H1 (cell line): ENCODE measurements at regions not wholly inside any gene's neighbourhood (a gene's known extent, or its start where the extent isn't known, plus 50 kb on each side); places are given as distances from the start of the nearest gene placed in this dataset.

Source experiments
- CTCF ChIA-PET: fragments of 300-600 bp; sonication (Branson Sonifier 250); formaldehyde crosslinking; loops from one replicate; lab custom pipeline; 2021; ENCODE audit not compliant: partially characterized antibody; lab: Charles Lee
- POLR2A ChIA-PET: fragments of 300-600 bp; sonication (Branson Sonifier 250); formaldehyde crosslinking; loops from one replicate; lab custom pipeline; 2021; ENCODE audit warnings: inconsistent platforms; ENCODE audit not compliant: partially characterized antibody; lab: Charles Lee
- DNase-seq, 2 experiments: peaks; one replicate each; pipeline versions ENCODE4 v3.0.0 to v3.0.0-alpha.2; 2010 to 2022; ENCODE audit warnings: low spot score in 2 of 2, low read depth in 1 of 2, mixed read lengths in 1 of 2
- FAIRE-seq: peaks from 2 replicates; lab custom pipeline; 2011; peaks lifted over from hg19 to GRCh38; lab: Jason Lieb, UNC
- H2AFZ ChIP-seq: 2 replicates; pipeline ENCODE4 v1.8.1; 2012; ENCODE audit warnings: low read length, inconsistent platforms
- H2AK5ac ChIP-seq: 2 replicates; pipeline ENCODE4 v1.6.1; 2013; ENCODE audit warnings: low read depth, low read length
- H2BK120ac ChIP-seq: replicated peaks from 2 replicates; pipeline ENCODE3; 2013; ENCODE audit warnings: low read depth, low read length, inconsistent platforms
- H2BK12ac ChIP-seq: 2 replicates; pipeline ENCODE4 v1.6.1; 2013; ENCODE audit warnings: low read depth, low read length
- H2BK15ac ChIP-seq: 2 replicates; pipeline ENCODE4 v1.6.1; 2013; ENCODE audit warnings: low read length
- H2BK20ac ChIP-seq: 2 replicates; pipeline ENCODE4 v1.6.1; 2013; ENCODE audit warnings: low read length
- H2BK5ac ChIP-seq: 2 replicates; pipeline ENCODE4 v1.6.1; 2013; ENCODE audit warnings: low read depth, low read length
- H3K14ac ChIP-seq: 2 replicates; pipeline ENCODE4 v1.6.1; 2013; ENCODE audit warnings: inconsistent platforms; ENCODE audit not compliant: insufficient read length
- H3K18ac ChIP-seq: 2 replicates; pipeline ENCODE4 v1.6.1; 2013; ENCODE audit warnings: low read length; ENCODE audit errors: extremely low read depth
- H3K23ac ChIP-seq: 2 replicates; pipeline ENCODE4 v1.6.1; 2013; ENCODE audit warnings: inconsistent platforms; ENCODE audit not compliant: insufficient read length
- H3K23me2 ChIP-seq: 2 replicates; pipeline ENCODE4 v1.6.1; 2013; ENCODE audit warnings: low read depth, low read length
- H3K27ac ChIP-seq: 2 replicates; pipeline ENCODE4 v1.6.1; 2011; ENCODE audit warnings: low read depth, low read length, inconsistent platforms
- H3K27me3 ChIP-seq, 4 experiments: replicated peaks in 1 of 4; 1 replicate in 1 of 4; 2 replicates in 3 of 4; pipeline versions ENCODE4 v1.6.1 to v1.8.1; 2011 to 2013; ENCODE audit warnings: low read length in 3 of 4, mild to moderate bottlenecking in 3 of 4, inconsistent platforms in 2 of 4, mixed read lengths in 2 of 4, moderate library complexity in 1 of 4; ENCODE audit not compliant: control insufficient read depth in 3 of 4, insufficient read depth in 3 of 4; ENCODE audit errors: extremely low read depth in 1 of 4
- H3K36me3 ChIP-seq, 4 experiments: 2 replicates each; pipeline versions ENCODE4 v1.6.1 to v1.8.1; 2011 to 2013; ENCODE audit warnings: mild to moderate bottlenecking in 4 of 4, low read length in 3 of 4, moderate library complexity in 2 of 4, control low read depth in 1 of 4, inconsistent platforms in 1 of 4; ENCODE audit not compliant: insufficient read depth in 4 of 4, control insufficient read depth in 2 of 4
- H3K4ac ChIP-seq: replicated peaks from 2 replicates; pipeline ENCODE3; 2013; ENCODE audit warnings: low read length, low read depth, mixed read lengths, inconsistent platforms; ENCODE audit not compliant: insufficient read length
- H3K4me1 ChIP-seq, 4 experiments: replicated peaks in 1 of 4; 1 replicate in 1 of 4; 2 replicates in 3 of 4; pipeline versions ENCODE4 v1.6.1 to v1.8.1; 2011 to 2013; ENCODE audit warnings: low read length in 3 of 4, inconsistent platforms in 2 of 4, mixed read lengths in 1 of 4; ENCODE audit not compliant: insufficient read depth in 4 of 4, control insufficient read depth in 3 of 4
- H3K4me2 ChIP-seq, 2 experiments: 2 replicates each; pipeline versions ENCODE4 v1.6.1 to v1.8.1; 2011 to 2013; ENCODE audit warnings: low read depth in 2 of 2, low read length in 2 of 2, control low read depth in 1 of 2, inconsistent platforms in 1 of 2, mild to moderate bottlenecking in 1 of 2; ENCODE audit not compliant: insufficient read depth in 1 of 2
- H3K4me3 ChIP-seq, 4 experiments: fragments of 200-600, 300-600 bp in 1 of 4; sonication (generic), shearing (Covaris generic), sonication (Bioruptor Twin) in 1 of 4; 2 replicates each; pipeline versions ENCODE4 v1.5.1 to v1.8.1; 2011 to 2016; ENCODE audit warnings: low read length in 4 of 4, low read depth in 3 of 4, control low read depth in 2 of 4, inconsistent platforms in 2 of 4, mild to moderate bottlenecking in 2 of 4, mixed read lengths in 1 of 4, moderate library complexity in 1 of 4; ENCODE audit not compliant: insufficient read depth in 2 of 4; ENCODE audit errors: extremely low read depth in 1 of 4
- H3K56ac ChIP-seq: replicated peaks from 2 replicates; pipeline ENCODE3; 2013; ENCODE audit warnings: low read depth, mild to moderate bottlenecking, mixed read lengths, low read length, inconsistent platforms; ENCODE audit not compliant: insufficient read length
- H3K79me1 ChIP-seq: 2 replicates; pipeline ENCODE4 v1.6.1; 2013; ENCODE audit warnings: low read depth, low read length, control low read depth
- H3K79me2 ChIP-seq, 2 experiments: 2 replicates each; pipeline versions ENCODE4 v1.6.1 to v1.8.1; 2012 to 2013; ENCODE audit warnings: low read length in 2 of 2, mild to moderate bottlenecking in 2 of 2, inconsistent platforms in 1 of 2; ENCODE audit not compliant: insufficient read depth in 2 of 2, control insufficient read depth in 1 of 2
- H3K9ac ChIP-seq, 4 experiments: replicated peaks in 1 of 4; 1 replicate in 1 of 4; 2 replicates in 3 of 4; pipeline versions ENCODE4 v1.6.1 to v1.8.1; 2011 to 2013; ENCODE audit warnings: low read depth in 3 of 4, low read length in 3 of 4, control low read depth in 2 of 4, mild to moderate bottlenecking in 2 of 4, moderate library complexity in 2 of 4, inconsistent platforms in 1 of 4; ENCODE audit errors: extremely low read depth in 1 of 4
- H3K9me3 ChIP-seq, 2 experiments: 2 replicates each; pipeline versions ENCODE4 v1.6.1 to v1.8.1; 2012 to 2013; ENCODE audit warnings: mild to moderate bottlenecking in 2 of 2, moderate library complexity in 2 of 2, control low read depth in 1 of 2, inconsistent platforms in 1 of 2, low read depth in 1 of 2, low read length in 1 of 2, mixed read lengths in 1 of 2; ENCODE audit not compliant: insufficient read depth in 2 of 2
- H4K20me1 ChIP-seq, 2 experiments: replicated peaks in 1 of 2; 2 replicates each; pipeline versions ENCODE3 to v1.8.1; 2011 to 2013; ENCODE audit warnings: inconsistent platforms in 2 of 2, low read length in 2 of 2, mild to moderate bottlenecking in 1 of 2; ENCODE audit not compliant: insufficient read depth in 2 of 2, control insufficient read depth in 1 of 2
- H4K5ac ChIP-seq: 2 replicates; pipeline ENCODE4 v1.6.1; 2013; ENCODE audit warnings: low read length, low read depth, mixed read lengths, inconsistent platforms; ENCODE audit not compliant: insufficient read length
- H4K8ac ChIP-seq: 2 replicates; pipeline ENCODE4 v1.8.0; 2013; ENCODE audit warnings: mild to moderate bottlenecking, moderate library complexity, low read length, inconsistent platforms; ENCODE audit not compliant: insufficient read depth; ENCODE audit errors: extremely low read depth
- H4K91ac ChIP-seq: replicated peaks from 2 replicates; pipeline ENCODE3; 2013; ENCODE audit warnings: low read length, mixed read lengths, inconsistent platforms; ENCODE audit not compliant: insufficient read length
- BACH1 ChIP-seq: IDR thresholded peaks from 2 replicates; pipeline ENCODE4 v1.6.1; 2012; ENCODE audit warnings: low read length, improper control_type of control experiment
- CBX5 ChIP-seq: fragments of 300-800, 300-1000 bp; sonication (generic); IDR thresholded peaks from 2 replicates; pipeline ENCODE4 v1.7.1; 2016; ENCODE audit warnings: antibody characterized with exemption, low read length, low read depth
- CBX8 ChIP-seq: fragments of 300-800, 300-1000 bp; sonication (generic); IDR thresholded peaks from 2 replicates; pipeline ENCODE4 v1.7.1; 2016; ENCODE audit warnings: low read depth, low read length, borderline replicate concordance
- CHD1 ChIP-seq: IDR thresholded peaks from 2 replicates; pipeline ENCODE4 v1.6.1; 2012; ENCODE audit warnings: low read depth, low read length, improper control_type of control experiment
- CTBP2 ChIP-seq: IDR thresholded peaks from 2 replicates; pipeline ENCODE4 v1.7.0; 2011; ENCODE audit warnings: borderline replicate concordance, mild to moderate bottlenecking, moderate library complexity, mixed read lengths, low read length; ENCODE audit not compliant: insufficient read depth, insufficient read length
- KDM4A ChIP-seq: IDR thresholded peaks from one replicate; pipeline ENCODE4 v1.7.1; 2012; ENCODE audit warnings: low read depth, mild to moderate bottlenecking, moderate library complexity, low read length, inconsistent platforms; ENCODE audit not compliant: severe bottlenecking
- KDM5A ChIP-seq: fragments of 200-600 bp; IDR thresholded peaks from 2 replicates; pipeline ENCODE4 v1.7.1; 2012; ENCODE audit warnings: mild to moderate bottlenecking, low read length, inconsistent platforms, mixed read lengths
- NRF1 ChIP-seq: IDR thresholded peaks from 2 replicates; pipeline ENCODE4 v1.6.1; 2011; ENCODE audit warnings: mild to moderate bottlenecking, low read depth, low read length, improper control_type of control experiment
- PHF8 ChIP-seq: fragments of 200-600 bp; sonication (generic); conservative IDR thresholded peaks from 2 replicates; pipeline ENCODE4 v1.7.1; 2012; ENCODE audit warnings: low read depth, mild to moderate bottlenecking, inconsistent platforms, low read length, moderate library complexity
- POLR2A ChIP-seq, 2 experiments: IDR thresholded peaks; 1 replicate in 1 of 2; 2 replicates in 1 of 2; pipeline ENCODE4 v1.6.1; 2011; ENCODE audit warnings: low read depth in 2 of 2, low read length in 2 of 2, mild to moderate bottlenecking in 2 of 2; ENCODE audit errors: control extremely low read depth in 1 of 2
- SAP30 ChIP-seq: fragments of 300-600 bp; sonication (generic); IDR thresholded peaks from 2 replicates; pipeline ENCODE4 v1.7.1; 2012; ENCODE audit warnings: low read length, moderate library complexity, mild to moderate bottlenecking, inconsistent platforms; ENCODE audit not compliant: insufficient read depth, insufficient replicate concordance
- SP1 ChIP-seq: IDR thresholded peaks from 2 replicates; pipeline ENCODE4 v1.6.1; 2011; ENCODE audit warnings: low read depth, low read length
- SUZ12 ChIP-seq: fragments of 200-600 bp; sonication (generic); IDR thresholded peaks from 2 replicates; pipeline ENCODE4 v1.6.1; 2012; ENCODE audit warnings: mild to moderate bottlenecking, inconsistent platforms, low read length, moderate library complexity, mixed read lengths
- TBP ChIP-seq: IDR thresholded peaks from 2 replicates; pipeline ENCODE4 v1.6.1; 2011; ENCODE audit warnings: low read depth, low read length, improper control_type of control experiment
- USF2 ChIP-seq: IDR thresholded peaks from 2 replicates; pipeline ENCODE4 v1.6.1; 2011; ENCODE audit warnings: low read length, improper control_type of control experiment
- YY1 ChIP-seq: IDR thresholded peaks from 2 replicates; pipeline ENCODE4 v1.6.1; 2011; ENCODE audit warnings: low read depth, mild to moderate bottlenecking, low read length

DNA sequence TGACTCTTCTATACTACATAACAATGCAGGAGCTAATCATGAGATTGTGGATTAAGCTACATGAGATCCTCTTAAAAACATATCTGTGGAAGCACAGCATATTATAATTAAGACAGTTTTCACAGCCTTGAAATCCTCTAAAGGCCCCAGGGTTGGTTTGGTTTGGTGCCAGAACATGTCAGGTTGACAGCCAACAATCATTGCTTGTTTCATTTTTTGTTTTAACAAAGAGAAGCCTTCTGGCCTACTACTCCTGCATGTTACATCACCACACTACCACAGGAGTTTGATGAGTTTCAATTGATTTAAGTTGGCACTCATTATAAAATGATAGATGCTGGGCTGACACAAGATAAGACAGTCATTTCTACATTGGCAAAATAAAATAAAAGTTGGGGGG, 255.9 kb upstream of the ERBB4 start:
- H2BK120ac ChIP-seq: no peak overlapping the region
- POLR2A ChIA-PET: no interaction called here
- TF ChIP-seq POLR2A (IDR thresholded peaks at IDR 0.05; ENCODE audit: control extremely low read depth in 1 of 2, low read depth in 2 of 2, low read length in 2 of 2): no peak
- TF ChIP-seq NRF1: no peak
- TF ChIP-seq CHD1: no peak
- TF ChIP-seq USF2: no peak
- no peak for TF ChIP-seq KDM4A
- no peak for TF ChIP-seq PHF8
- no peak for TF ChIP-seq BACH1
- no peak for TF ChIP-seq CBX8
- TF ChIP-seq SUZ12: no peak
- no peak for TF ChIP-seq CBX5
- TF ChIP-seq SP1: no peak
- TF ChIP-seq SAP30: no peak
- TF ChIP-seq KDM5A: no peak
- TF ChIP-seq YY1: no peak
- no peak for TF ChIP-seq CTBP2
- no peak for TF ChIP-seq TBP

More for the DNA sequence above, 255.9 kb upstream of the ERBB4 start:
- no peak overlapping the region for H3K18ac ChIP-seq
- H3K56ac ChIP-seq: no peak overlapping the region
- H3K79me2 ChIP-seq: no peaks in the 10 kb centered on the region
- H3K14ac ChIP-seq: no peak overlapping the region
- H4K91ac ChIP-seq: no peak overlapping the region
- H2BK15ac ChIP-seq: no peak overlapping the region
- H3K79me1 ChIP-seq: no peaks in the 10 kb centered on the region
- H4K5ac ChIP-seq: no peak overlapping the region
- H3K9me3 ChIP-seq: no peaks in the 10 kb centered on the region
- no peak overlapping the region for H3K4me3 ChIP-seq
- no peak overlapping the region for H3K4ac ChIP-seq
- DNase-seq (no peak), FAIRE-seq (no peak)
- no peak overlapping the region for H3K27ac ChIP-seq
- no peak overlapping the region for H3K4me2 ChIP-seq
- CTCF ChIA-PET: interaction anchor here (0.9 kb wide), 1 partner anchor 178 kb away, joined by 3 read pairs; no protein-coding TSS in a partner anchor
- no peak overlapping the region for H2AK5ac ChIP-seq
- no peak overlapping the region for H2AFZ ChIP-seq
- H3K23me2 ChIP-seq: no peaks in the 10 kb centered on the region
- H4K8ac ChIP-seq: no peak overlapping the region
- no peak overlapping the region for H3K23ac ChIP-seq
- no peak overlapping the region for H2BK20ac ChIP-seq
- no peak overlapping the region for H3K9ac ChIP-seq
- no peaks in the 10 kb centered on the region for H3K36me3 ChIP-seq
- H3K4me1 ChIP-seq: no peaks in the 10 kb centered on the region
- no peaks in the 10 kb centered on the region for H4K20me1 ChIP-seq
- H2BK5ac ChIP-seq: no peak overlapping the region
- no peak overlapping the region for H2BK12ac ChIP-seq
- H3K27me3 ChIP-seq: no peaks in the 10 kb centered on the region
